OCI-LY3 (cell line): ENCODE measurements at regions not wholly inside any gene's neighbourhood (a gene's known extent, or its start where the extent isn't known, plus 50 kb on each side); places are given as distances from the start of the nearest gene placed in this dataset.
A peak's percentile ranks its signal among the peaks of the same experiment; 100 is the strongest.

Source experiments
- H2AFZ ChIP-seq: fragments of 200-600, 300-600 bp; shearing (Covaris generic); 2 replicates; pipeline ENCODE4 v1.6.0; 2014; ENCODE audit warnings: antibody characterized with exemption, low read depth, low read length
- H3K27ac ChIP-seq: fragments of 200-600, 300-600 bp; sonication (generic); 2 replicates; pipeline ENCODE4 v1.5.1; 2014; ENCODE audit warnings: mild to moderate bottlenecking, low read length, moderate library complexity, mixed read lengths
- H3K27me3 ChIP-seq: fragments of 200-600, 300-600 bp; sonication (generic); 2 replicates; pipeline ENCODE4 v1.6.1; 2014; ENCODE audit warnings: low read depth, low read length, mixed read lengths
- H3K36me3 ChIP-seq: fragments of 200-600, 300-600 bp; sonication (generic); replicated peaks from 2 replicates; pipeline ENCODE3; 2014; ENCODE audit warnings: low read depth, low read length, mixed read lengths
- H3K4me1 ChIP-seq: fragments of 300-600, 200-600 bp; sonication (generic); 2 replicates; pipeline ENCODE4 v1.6.1; 2014; ENCODE audit warnings: low read length, mixed read lengths
- H3K4me2 ChIP-seq: fragments of 200-600, 300-600 bp; sonication (generic); 2 replicates; pipeline ENCODE4 v1.6.1; 2014; ENCODE audit warnings: low read length, mixed read lengths
- H3K4me3 ChIP-seq: fragments of 300-600, 200-600 bp; sonication (generic); 2 replicates; pipeline ENCODE4 v1.5.1; 2014; ENCODE audit warnings: antibody characterized with exemption, mild to moderate bottlenecking, low read length, moderate library complexity
- H3K79me2 ChIP-seq: fragments of 300-600, 200-600 bp; shearing (Covaris generic); 2 replicates; pipeline ENCODE4 v1.6.1; 2014; ENCODE audit warnings: mild to moderate bottlenecking, low read length, mixed read lengths
- H3K9ac ChIP-seq: fragments of 300-600, 200-600 bp; shearing (Covaris generic); 2 replicates; pipeline ENCODE4 v1.6.0; 2014; ENCODE audit warnings: mild to moderate bottlenecking, low read length, moderate library complexity
- H3K9me3 ChIP-seq: fragments of 200-600, 300-600 bp; shearing (Covaris generic); 2 replicates; pipeline ENCODE4 v1.6.1; 2014; ENCODE audit warnings: low read length, mixed read lengths; ENCODE audit not compliant: insufficient read depth
- H4K20me1 ChIP-seq: fragments of 200-600, 300-600 bp; sonication (generic); 2 replicates; pipeline ENCODE4 v1.6.1; 2016; ENCODE audit warnings: low read length, mixed read lengths; ENCODE audit not compliant: insufficient read depth
- CTCF ChIP-seq: fragments of 200-600, 300-600 bp; sonication (generic); IDR thresholded peaks from 2 replicates; pipeline ENCODE4 v1.5.1; 2014; ENCODE audit warnings: antibody characterized with exemption, low read length, low read depth
- EZH2phosphoT487 ChIP-seq: fragments of 200-600 bp; shearing (Covaris generic); IDR thresholded peaks from 2 replicates; pipeline ENCODE4 v1.6.1; 2018; ENCODE audit warnings: antibody characterized with exemption, mixed run types, low read depth

GRCh38 chr2:11019614-11020013 is 107.9 kb downstream of the KCNF1 start:
- Histone ChIP-seq H2AFZ (no peak overlapping the region), H3K27me3 (peaks cover 12% of the 10 kb centered on the region; the same call in 1 of the 2 replicates), H3K9me3 (no peaks in the 10 kb centered on the region), H3K4me2 (no peak overlapping the region), H3K36me3 (no peaks in the 10 kb centered on the region), H3K4me1 (peaks cover 9% of the 10 kb centered on the region), H4K20me1 (no peaks in the 10 kb centered on the region), H3K27ac (no peak overlapping the region), H3K9ac (no peak overlapping the region), H3K4me3 (no peak overlapping the region), H3K79me2 (no peaks in the 10 kb centered on the region)
- TF ChIP-seq EZH2phosphoT487 (no peak), CTCF (no peak)

- Histone ChIP-seq H3K27ac (no peak overlapping the region), H3K9ac (no peak overlapping the region), H3K36me3 (no peaks in the 10 kb centered on the region), H3K4me1 (peaks cover 9% of the 10 kb centered on the region), H3K79me2 (no peaks in the 10 kb centered on the region), H2AFZ (no peak overlapping the region), H4K20me1 (no peaks in the 10 kb centered on the region), H3K9me3 (no peaks in the 10 kb centered on the region), H3K4me2 (no peak overlapping the region), H3K27me3 (no peaks in the 10 kb centered on the region), H3K4me3 (no peak overlapping the region)
- TF ChIP-seq EZH2phosphoT487 (no peak), CTCF (peak; percentile 23; the same call in 1 of the 2 replicates)
Measured at GRCh38 chr2:11022064-11022463, 110.3 kb downstream of the KCNF1 start.

GRCh38 chr2:11022591-11023273 is 111.0 kb downstream of the KCNF1 start:
- H3K9me3 ChIP-seq, result no peaks in the 10 kb centered on the region
- H3K4me2 ChIP-seq, result no peak overlapping the region
- H3K79me2 ChIP-seq, result no peaks in the 10 kb centered on the region
- no peak overlapping the region for H3K4me3 ChIP-seq
- no peaks in the 10 kb centered on the region for H3K27me3 ChIP-seq
- no peak overlapping the region for H3K27ac ChIP-seq
- no peak overlapping the region for H3K9ac ChIP-seq
- no peak for TF ChIP-seq CTCF
- TF ChIP-seq EZH2phosphoT487, result no peak
- H4K20me1 ChIP-seq, result no peaks in the 10 kb centered on the region
- no peak overlapping the region for H2AFZ ChIP-seq
- H3K36me3 ChIP-seq, result no peaks in the 10 kb centered on the region
- peaks cover 7% of the 10 kb centered on the region for H3K4me1 ChIP-seq

GRCh38 chr2:11023326-11024258 is 111.9 kb downstream of the KCNF1 start:
- no peaks in the 10 kb centered on the region for H4K20me1 ChIP-seq
- H3K27me3 ChIP-seq, result no peaks in the 10 kb centered on the region
- no peaks in the 10 kb centered on the region for H3K79me2 ChIP-seq
- H3K9ac ChIP-seq, result no peak overlapping the region
- H3K36me3 ChIP-seq, result no peaks in the 10 kb centered on the region
- H3K4me1 ChIP-seq, result no peaks in the 10 kb centered on the region
- H3K4me3 ChIP-seq, result no peak overlapping the region
- H3K4me2 ChIP-seq, result no peak overlapping the region
- H3K9me3 ChIP-seq, result no peaks in the 10 kb centered on the region
- H2AFZ ChIP-seq, result no peak overlapping the region
- H3K27ac ChIP-seq, result no peak overlapping the region
- no peak for TF ChIP-seq CTCF
- TF ChIP-seq EZH2phosphoT487, result no peak
